GM12874 (cell line): ENCODE measurements at regions not wholly inside any gene's neighbourhood (a gene's known extent, or its start where the extent isn't known, plus 50 kb on each side); places are given as distances from the start of the nearest gene placed in this dataset.
A peak's percentile ranks its signal among the peaks of the same experiment; 100 is the strongest.

Experiments
- TF ChIP-seq, protein P1 (sequence below): IDR thresholded peaks from 2 replicates; pipeline ENCODE4 v1.5.1; 2011; ENCODE audit warnings: low read depth, mild to moderate bottlenecking, control low read depth, low read length, moderate library complexity; ENCODE audit not compliant: insufficient read depth

DNA sequence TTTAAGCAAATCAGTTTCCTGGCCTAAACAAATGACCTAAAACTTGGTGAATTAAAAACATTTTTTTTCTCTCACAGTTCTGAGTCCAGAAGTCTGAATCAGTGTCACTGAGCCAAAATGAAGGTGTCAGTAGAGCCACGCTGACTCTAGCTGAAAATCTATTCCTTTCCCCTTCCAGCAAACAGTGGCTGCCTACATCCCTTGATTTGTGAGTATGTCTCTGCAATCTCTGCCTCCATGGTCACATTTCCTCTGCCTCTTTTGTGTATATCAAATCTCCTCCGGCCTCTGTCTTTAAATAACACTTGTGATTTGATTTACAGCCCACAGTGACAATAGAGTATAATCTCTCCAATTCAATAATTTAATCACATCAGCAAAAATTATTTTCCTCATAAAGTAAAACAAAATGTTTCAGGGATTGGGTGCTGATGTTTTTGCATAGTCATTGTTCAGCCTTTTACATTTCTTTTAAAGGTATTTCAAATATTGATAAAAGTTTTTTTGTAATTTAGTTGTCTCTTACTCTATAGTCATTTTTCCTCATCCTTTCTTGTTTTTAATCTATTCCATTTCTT, 1715.4 kb downstream of the BRINP3 start:
- TF ChIP-seq, protein P1, sequence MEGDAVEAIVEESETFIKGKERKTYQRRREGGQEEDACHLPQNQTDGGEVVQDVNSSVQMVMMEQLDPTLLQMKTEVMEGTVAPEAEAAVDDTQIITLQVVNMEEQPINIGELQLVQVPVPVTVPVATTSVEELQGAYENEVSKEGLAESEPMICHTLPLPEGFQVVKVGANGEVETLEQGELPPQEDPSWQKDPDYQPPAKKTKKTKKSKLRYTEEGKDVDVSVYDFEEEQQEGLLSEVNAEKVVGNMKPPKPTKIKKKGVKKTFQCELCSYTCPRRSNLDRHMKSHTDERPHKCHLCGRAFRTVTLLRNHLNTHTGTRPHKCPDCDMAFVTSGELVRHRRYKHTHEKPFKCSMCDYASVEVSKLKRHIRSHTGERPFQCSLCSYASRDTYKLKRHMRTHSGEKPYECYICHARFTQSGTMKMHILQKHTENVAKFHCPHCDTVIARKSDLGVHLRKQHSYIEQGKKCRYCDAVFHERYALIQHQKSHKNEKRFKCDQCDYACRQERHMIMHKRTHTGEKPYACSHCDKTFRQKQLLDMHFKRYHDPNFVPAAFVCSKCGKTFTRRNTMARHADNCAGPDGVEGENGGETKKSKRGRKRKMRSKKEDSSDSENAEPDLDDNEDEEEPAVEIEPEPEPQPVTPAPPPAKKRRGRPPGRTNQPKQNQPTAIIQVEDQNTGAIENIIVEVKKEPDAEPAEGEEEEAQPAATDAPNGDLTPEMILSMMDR, result no peak

DNA sequence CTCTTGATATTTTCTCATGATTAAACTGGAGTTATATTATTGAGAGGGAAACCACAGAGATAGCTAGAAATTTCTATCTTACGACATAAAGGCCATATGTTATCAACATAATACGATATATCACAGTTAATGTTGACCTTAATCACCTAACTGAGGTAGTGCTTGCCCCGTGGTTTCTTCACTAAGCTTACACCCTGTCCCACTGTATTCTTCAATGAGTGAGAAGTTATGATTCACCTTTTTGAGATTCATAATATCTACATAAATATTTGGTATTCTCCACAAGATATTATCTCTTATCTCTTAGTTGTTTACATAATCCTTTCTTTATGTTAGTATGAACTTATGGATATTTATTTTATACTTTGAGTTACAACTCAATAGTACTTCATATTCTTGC, 1714.1 kb downstream of the BRINP3 start:
- TF ChIP-seq, protein P1, result no peak

DNA sequence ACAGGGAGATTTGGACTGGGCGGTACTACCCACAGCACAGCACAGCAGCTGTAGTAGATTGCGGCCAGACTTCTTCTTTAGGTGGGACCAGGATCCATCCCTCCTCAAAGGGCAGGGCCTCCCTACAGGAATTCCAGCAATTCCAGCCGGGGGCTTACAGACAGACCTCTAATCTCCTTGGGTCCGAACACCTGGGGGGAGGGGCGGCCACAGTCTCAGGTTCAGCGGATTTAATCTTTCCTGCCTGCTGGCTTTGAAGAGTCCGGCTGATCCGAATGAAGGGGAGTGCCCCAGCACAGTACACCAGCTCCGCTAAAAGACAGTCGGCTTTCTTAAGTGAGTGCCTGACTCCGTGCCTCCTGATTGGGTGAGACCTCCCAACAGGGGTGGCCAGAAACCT, 1708.5 kb downstream of the BRINP3 start:
- TF ChIP-seq, protein P1, result no peak

DNA sequence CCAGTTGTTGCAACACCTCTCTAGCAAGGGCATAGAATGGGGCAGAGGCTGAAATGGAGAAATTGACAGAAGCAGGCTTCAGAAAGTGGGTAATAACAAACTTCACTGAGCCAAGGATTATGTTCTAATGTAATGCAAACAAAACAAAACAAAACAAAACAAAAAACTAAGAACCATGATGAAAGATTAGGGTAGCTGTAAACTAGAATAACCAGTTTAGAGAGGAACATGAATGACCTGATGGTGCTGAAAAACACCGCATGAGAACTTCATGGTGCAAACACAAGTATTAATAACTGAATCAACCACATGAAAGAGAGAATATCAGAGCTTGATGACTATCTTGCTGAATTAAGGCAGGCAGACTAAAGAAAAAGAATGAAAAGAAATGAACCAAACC, 1707.7 kb downstream of the BRINP3 start:
- TF ChIP-seq, protein P1, result no peak

DNA sequence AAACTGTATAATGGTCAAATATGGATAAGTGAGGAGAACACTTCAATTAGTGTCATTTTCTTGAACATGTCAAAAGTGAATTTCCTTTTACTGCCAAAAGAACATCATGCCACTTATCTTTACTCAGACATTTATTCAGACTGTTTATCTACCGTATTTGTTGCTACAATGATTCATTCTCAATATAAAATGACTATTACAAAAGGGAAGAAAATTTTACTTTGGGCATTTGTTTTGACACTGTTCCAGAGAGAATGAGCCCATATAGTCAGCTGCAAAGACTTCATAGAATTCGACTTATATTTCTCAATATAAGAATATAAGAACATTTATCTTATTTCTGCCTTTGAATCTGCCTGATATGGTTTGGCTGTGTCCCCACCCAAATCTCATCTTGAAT, 1699.1 kb downstream of the BRINP3 start:
- TF ChIP-seq, protein P1, result no peak

DNA sequence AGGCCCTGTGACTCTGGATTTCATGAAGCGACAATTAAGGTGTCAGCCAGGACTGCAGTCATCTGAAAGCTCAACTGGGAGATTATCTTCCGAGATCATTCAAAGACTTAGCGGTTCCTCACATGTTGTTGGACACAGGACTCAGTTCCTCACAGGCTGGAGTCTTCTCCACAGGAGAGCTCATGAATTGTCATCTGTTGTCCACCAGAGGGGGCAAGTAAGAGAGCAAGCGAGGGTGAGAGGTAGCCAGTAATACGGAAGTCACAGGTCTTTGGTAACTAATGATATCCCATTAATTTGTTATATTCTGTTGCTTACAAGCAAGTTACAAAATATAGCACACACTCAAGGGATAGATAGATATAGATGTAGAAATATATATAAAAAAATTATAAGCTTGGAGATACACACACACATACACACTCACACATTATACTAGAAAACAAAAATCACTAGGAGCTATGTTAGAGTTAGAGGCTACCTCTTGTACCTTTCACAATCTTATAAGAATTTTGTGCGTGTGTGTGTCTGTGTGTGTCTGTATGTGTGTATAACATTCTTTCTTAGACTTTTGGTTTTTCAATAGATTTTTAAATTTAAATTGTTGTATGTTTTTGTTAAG, 1695.3 kb downstream of the BRINP3 start:
- TF ChIP-seq, protein P1, result peak; percentile 59

DNA sequence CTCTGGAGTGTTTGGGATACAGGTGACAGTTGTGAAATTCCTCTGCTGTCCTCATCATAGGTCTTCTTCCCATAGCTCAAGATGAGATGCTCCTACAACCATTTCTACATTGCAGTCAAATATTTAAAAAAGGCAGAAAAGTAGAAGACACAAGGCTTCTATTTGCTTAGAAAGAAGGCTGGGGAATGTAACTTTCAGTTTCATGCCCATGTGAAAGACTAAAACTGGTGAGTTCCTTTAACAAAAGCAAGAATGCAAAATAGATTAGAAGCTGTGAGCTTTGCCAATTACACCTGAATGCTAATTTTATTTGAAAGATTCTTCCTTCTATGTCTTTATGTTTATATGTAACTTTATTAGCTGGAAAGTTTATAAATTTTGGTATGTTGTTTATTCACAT, 1682.7 kb downstream of the BRINP3 start:
- TF ChIP-seq, protein P1, result no peak
